H9 (cell line): ENCODE measurements at regions not wholly inside any gene's neighbourhood (a gene's known extent, or its start where the extent isn't known, plus 50 kb on each side); places are given as distances from the start of the nearest gene placed in this dataset.

Experiments used
- DNase-seq: peaks from one replicate; pipeline ENCODE4 v3.0.0-alpha.2; 2017
- H2AFZ ChIP-seq: one replicate; pipeline ENCODE4 v1.6.1; 2013; ENCODE audit warnings: mild to moderate bottlenecking, low read length, control low read depth, moderate library complexity
- H2AK5ac ChIP-seq: 2 replicates; pipeline ENCODE4 v1.6.1; 2013; ENCODE audit warnings: low read length, control low read depth, mixed read lengths; ENCODE audit not compliant: insufficient read length
- H2BK120ac ChIP-seq: one replicate; pipeline ENCODE4 v1.6.1; 2013; ENCODE audit warnings: low read depth, mild to moderate bottlenecking, low read length, control low read depth, inconsistent platforms; ENCODE audit not compliant: poor library complexity, severe bottlenecking
- H2BK12ac ChIP-seq: 2 replicates; pipeline ENCODE4 v1.6.1; 2013; ENCODE audit warnings: low read length, control low read depth, mixed read lengths, low read depth; ENCODE audit not compliant: insufficient read length
- H2BK15ac ChIP-seq: 2 replicates; pipeline ENCODE4 v1.6.1; 2013; ENCODE audit warnings: low read depth, low read length, control low read depth
- H2BK20ac ChIP-seq: one replicate; pipeline ENCODE4 v1.6.1; 2013; ENCODE audit warnings: low read depth, mild to moderate bottlenecking, low read length, control low read depth, inconsistent platforms; ENCODE audit not compliant: poor library complexity, severe bottlenecking
- H2BK5ac ChIP-seq: 2 replicates; pipeline ENCODE4 v1.6.1; 2013; ENCODE audit warnings: low read length, control low read depth, mixed read lengths; ENCODE audit not compliant: insufficient read length
- H3K14ac ChIP-seq: 2 replicates; pipeline ENCODE4 v1.6.1; 2013; ENCODE audit warnings: low read length, control low read depth; ENCODE audit not compliant: insufficient read depth
- H3K18ac ChIP-seq: 2 replicates; pipeline ENCODE4 v1.6.1; 2013; ENCODE audit warnings: low read depth, mild to moderate bottlenecking, mixed read lengths, low read length, control low read depth; ENCODE audit not compliant: insufficient read length
- H3K23ac ChIP-seq: 2 replicates; pipeline ENCODE4 v1.6.1; 2013; ENCODE audit warnings: low read length, control low read depth, mixed read lengths, low read depth; ENCODE audit not compliant: insufficient read length
- H3K23me2 ChIP-seq: 2 replicates; pipeline ENCODE4 v1.6.1; 2013; ENCODE audit warnings: low read depth, mild to moderate bottlenecking, mixed read lengths, low read length, control low read depth; ENCODE audit not compliant: insufficient read length, poor library complexity, severe bottlenecking
- H3K27ac ChIP-seq: 2 replicates; pipeline ENCODE4 v1.5.1; 2013; ENCODE audit warnings: low read length, control low read depth, mixed read lengths, low read depth; ENCODE audit not compliant: insufficient read length
- H3K27me3 ChIP-seq: 2 replicates; pipeline ENCODE4 v1.6.1; 2013; ENCODE audit warnings: low read length, control low read depth, inconsistent platforms; ENCODE audit not compliant: insufficient read depth
- H3K4ac ChIP-seq: 2 replicates; pipeline ENCODE4 v1.6.1; 2013; ENCODE audit warnings: low read depth, mild to moderate bottlenecking, control low read depth, inconsistent platforms, low read length, moderate library complexity
- H3K4me1 ChIP-seq: 2 replicates; pipeline ENCODE4 v1.6.1; 2013; ENCODE audit warnings: low read length, control low read depth, inconsistent platforms; ENCODE audit not compliant: insufficient read depth
- H3K4me2 ChIP-seq: 2 replicates; pipeline ENCODE4 v1.6.1; 2013; ENCODE audit warnings: low read length, control low read depth, mixed read lengths; ENCODE audit not compliant: insufficient read length, insufficient read depth
- H3K56ac ChIP-seq: 2 replicates; pipeline ENCODE4 v1.6.1; 2013; ENCODE audit warnings: low read depth, mild to moderate bottlenecking, mixed read lengths, low read length, control low read depth; ENCODE audit not compliant: insufficient read length
- H3K79me1 ChIP-seq: 2 replicates; pipeline ENCODE4 v1.6.1; 2013; ENCODE audit warnings: low read depth, mild to moderate bottlenecking, moderate library complexity, low read length, control low read depth, inconsistent platforms; ENCODE audit not compliant: insufficient read depth, poor library complexity, severe bottlenecking
- H3K79me2 ChIP-seq: 2 replicates; pipeline ENCODE4 v1.6.1; 2013; ENCODE audit warnings: low read length, control low read depth, inconsistent platforms; ENCODE audit not compliant: insufficient read depth
- H3K9ac ChIP-seq: 2 replicates; pipeline ENCODE4 v1.6.1; 2013; ENCODE audit warnings: low read length, control low read depth, mixed read lengths; ENCODE audit not compliant: insufficient read length; ENCODE audit errors: extremely low read depth
- H3K9me3 ChIP-seq: one replicate; pipeline ENCODE4 v1.6.1; 2013; ENCODE audit warnings: low read depth, low read length, inconsistent platforms; ENCODE audit not compliant: control insufficient read depth
- H3T11ph ChIP-seq: one replicate; pipeline ENCODE4 v1.6.1; 2013; ENCODE audit warnings: mild to moderate bottlenecking, low read length, control low read depth, inconsistent platforms
- H4K20me1 ChIP-seq: one replicate; pipeline ENCODE4 v1.6.1; 2013; ENCODE audit not compliant: control insufficient read depth, insufficient read length, insufficient read depth
- H4K5ac ChIP-seq: 2 replicates; pipeline ENCODE4 v1.6.1; 2013; ENCODE audit warnings: low read depth, mild to moderate bottlenecking, mixed read lengths, low read length, control low read depth; ENCODE audit not compliant: insufficient read length
- H4K8ac ChIP-seq: replicated peaks from 2 replicates; pipeline ENCODE4 v1.6.1; 2013; ENCODE audit warnings: low read length, control low read depth, mixed read lengths, low read depth; ENCODE audit not compliant: insufficient read length
- H4K91ac ChIP-seq: 2 replicates; pipeline ENCODE4 v1.6.1; 2013; ENCODE audit warnings: low read depth, mild to moderate bottlenecking, moderate library complexity, mixed read lengths, low read length, control low read depth; ENCODE audit not compliant: insufficient read length
- H3K27ac Mint-ChIP-seq, 3 experiments: 2 replicates in 2 of 3; 3 replicates in 1 of 3; pipeline ENCODE4 v1.8.0; 2020 to 2021; ENCODE audit warnings: mixed read lengths in 3 of 3, mild to moderate bottlenecking in 1 of 3, moderate library complexity in 1 of 3
- H3K27me3 Mint-ChIP-seq: 2 replicates; pipeline ENCODE4 v1.8.0; 2021; ENCODE audit warnings: low read depth, mild to moderate bottlenecking, moderate library complexity, mixed read lengths
- H3K36me3 Mint-ChIP-seq, 3 experiments: 2 replicates in 2 of 3; 3 replicates in 1 of 3; pipeline ENCODE4 v1.8.0; 2020 to 2021; ENCODE audit warnings: low read depth in 3 of 3, mixed read lengths in 3 of 3; ENCODE audit not compliant: insufficient read depth in 1 of 3
- H3K4me1 Mint-ChIP-seq, 2 experiments: 2 replicates each; pipeline ENCODE4 v1.8.0; 2020; ENCODE audit warnings: mixed read lengths in 2 of 2
- H3K4me3 Mint-ChIP-seq, 2 experiments: 2 replicates in 1 of 2; 3 replicates in 1 of 2; pipeline ENCODE4 v1.8.0; 2020 to 2021; ENCODE audit warnings: mild to moderate bottlenecking in 2 of 2, mixed read lengths in 2 of 2, moderate library complexity in 1 of 2
- H3K9me3 Mint-ChIP-seq, 2 experiments: 2 replicates in 1 of 2; 3 replicates in 1 of 2; pipeline ENCODE4 v1.8.0; 2020; ENCODE audit warnings: mild to moderate bottlenecking in 2 of 2, mixed read lengths in 2 of 2, moderate library complexity in 1 of 2
- TF ChIP-seq, protein P1 (sequence below): fragments of 200-600 bp; sonication (generic); conservative IDR thresholded peaks from 3 replicates; pipeline ENCODE4 v1.8.0; 2021; ENCODE audit warnings: antibody characterized with exemption, mild to moderate bottlenecking

DNA sequence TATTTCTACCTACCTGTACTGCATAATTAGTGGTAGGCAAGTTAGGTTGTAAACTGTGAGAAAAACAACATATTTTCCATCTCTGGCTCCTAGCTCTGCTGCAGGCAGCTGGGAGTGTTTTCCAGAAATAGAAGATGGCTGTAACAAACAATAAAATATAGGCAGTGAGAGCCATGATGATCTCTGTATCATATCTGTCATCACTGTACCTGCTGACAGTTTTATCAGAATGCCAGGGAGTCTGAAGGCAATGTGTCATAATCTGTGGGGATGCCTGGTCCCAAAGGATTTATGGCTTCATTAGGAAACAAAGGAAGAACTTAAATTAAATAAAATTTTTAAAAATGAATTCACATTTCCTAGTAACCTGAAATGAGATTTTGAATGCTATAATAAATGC is 160.9 kb upstream of the SMIM30 start:
- Histone ChIP-seq H3K56ac (no peak overlapping the region), H3K14ac (no peak overlapping the region), H2BK12ac (no peak overlapping the region), H2BK120ac (no peak overlapping the region), H3K18ac (no peak overlapping the region), H4K5ac (no peak overlapping the region), H4K91ac (no peak overlapping the region), H3K79me2 (no peaks in the 10 kb centered on the region), H2BK5ac (no peak overlapping the region), H3T11ph (no peak overlapping the region), H3K23ac (no peak overlapping the region), H2BK15ac (no peak overlapping the region), H2BK20ac (no peak overlapping the region), H3K9me3 (no peaks in the 10 kb centered on the region), H3K23me2 (no peaks in the 10 kb centered on the region), H3K79me1 (no peaks in the 10 kb centered on the region), H3K4me1 (no peaks in the 10 kb centered on the region), H3K9ac (no peak overlapping the region), H2AK5ac (no peak overlapping the region), H4K8ac (no peak overlapping the region), H2AFZ (no peak overlapping the region), H3K27me3 (no peaks in the 10 kb centered on the region), H3K4ac (no peak overlapping the region), H3K4me2 (no peak overlapping the region), H4K20me1 (no peaks in the 10 kb centered on the region), H3K27ac (no peak overlapping the region)
- H3K27me3 Mint-ChIP-seq = no peaks in the 10 kb centered on the region
- H3K9me3 Mint-ChIP-seq = peaks cover 6 to 8% of the 10 kb centered on the region in 2 experiments; a peak in 2 of 5 replicates
- no peaks in the 10 kb centered on the region for H3K36me3 Mint-ChIP-seq
- no peak overlapping the region for H3K27ac Mint-ChIP-seq
- H3K4me3 Mint-ChIP-seq = no peak overlapping the region
- DNase-seq = no peak
- TF ChIP-seq, protein P1, sequence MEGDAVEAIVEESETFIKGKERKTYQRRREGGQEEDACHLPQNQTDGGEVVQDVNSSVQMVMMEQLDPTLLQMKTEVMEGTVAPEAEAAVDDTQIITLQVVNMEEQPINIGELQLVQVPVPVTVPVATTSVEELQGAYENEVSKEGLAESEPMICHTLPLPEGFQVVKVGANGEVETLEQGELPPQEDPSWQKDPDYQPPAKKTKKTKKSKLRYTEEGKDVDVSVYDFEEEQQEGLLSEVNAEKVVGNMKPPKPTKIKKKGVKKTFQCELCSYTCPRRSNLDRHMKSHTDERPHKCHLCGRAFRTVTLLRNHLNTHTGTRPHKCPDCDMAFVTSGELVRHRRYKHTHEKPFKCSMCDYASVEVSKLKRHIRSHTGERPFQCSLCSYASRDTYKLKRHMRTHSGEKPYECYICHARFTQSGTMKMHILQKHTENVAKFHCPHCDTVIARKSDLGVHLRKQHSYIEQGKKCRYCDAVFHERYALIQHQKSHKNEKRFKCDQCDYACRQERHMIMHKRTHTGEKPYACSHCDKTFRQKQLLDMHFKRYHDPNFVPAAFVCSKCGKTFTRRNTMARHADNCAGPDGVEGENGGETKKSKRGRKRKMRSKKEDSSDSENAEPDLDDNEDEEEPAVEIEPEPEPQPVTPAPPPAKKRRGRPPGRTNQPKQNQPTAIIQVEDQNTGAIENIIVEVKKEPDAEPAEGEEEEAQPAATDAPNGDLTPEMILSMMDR = no peak
- no peaks in the 10 kb centered on the region for H3K4me1 Mint-ChIP-seq
